H1 (cell line): ENCODE measurements at regions not wholly inside any gene's neighbourhood (a gene's known extent, or its start where the extent isn't known, plus 50 kb on each side); places are given as distances from the start of the nearest gene placed in this dataset.

ENCODE experiments used
- CTCF ChIA-PET: fragments of 300-600 bp; sonication (Branson Sonifier 250); formaldehyde crosslinking; loops from one replicate; lab custom pipeline; 2021; ENCODE audit not compliant: partially characterized antibody; lab: Charles Lee
- POLR2A ChIA-PET: fragments of 300-600 bp; sonication (Branson Sonifier 250); formaldehyde crosslinking; loops from one replicate; lab custom pipeline; 2021; ENCODE audit warnings: inconsistent platforms; ENCODE audit not compliant: partially characterized antibody; lab: Charles Lee
- DNase-seq, 2 experiments: peaks; one replicate each; pipeline versions ENCODE4 v3.0.0 to v3.0.0-alpha.2; 2010 to 2022; ENCODE audit warnings: low spot score in 2 of 2, low read depth in 1 of 2, mixed read lengths in 1 of 2
- FAIRE-seq: peaks from 2 replicates; lab custom pipeline; 2011; peaks lifted over from hg19 to GRCh38; lab: Jason Lieb, UNC
- H2AFZ ChIP-seq: 2 replicates; pipeline ENCODE4 v1.8.1; 2012; ENCODE audit warnings: low read length, inconsistent platforms
- H2AK5ac ChIP-seq: 2 replicates; pipeline ENCODE4 v1.6.1; 2013; ENCODE audit warnings: low read depth, low read length
- H2BK120ac ChIP-seq: replicated peaks from 2 replicates; pipeline ENCODE3; 2013; ENCODE audit warnings: low read depth, low read length, inconsistent platforms
- H2BK12ac ChIP-seq: 2 replicates; pipeline ENCODE4 v1.6.1; 2013; ENCODE audit warnings: low read depth, low read length
- H2BK15ac ChIP-seq: 2 replicates; pipeline ENCODE4 v1.6.1; 2013; ENCODE audit warnings: low read length
- H2BK20ac ChIP-seq: 2 replicates; pipeline ENCODE4 v1.6.1; 2013; ENCODE audit warnings: low read length
- H2BK5ac ChIP-seq: 2 replicates; pipeline ENCODE4 v1.6.1; 2013; ENCODE audit warnings: low read depth, low read length
- H3K14ac ChIP-seq: 2 replicates; pipeline ENCODE4 v1.6.1; 2013; ENCODE audit warnings: inconsistent platforms; ENCODE audit not compliant: insufficient read length
- H3K18ac ChIP-seq: 2 replicates; pipeline ENCODE4 v1.6.1; 2013; ENCODE audit warnings: low read length; ENCODE audit errors: extremely low read depth
- H3K23ac ChIP-seq: 2 replicates; pipeline ENCODE4 v1.6.1; 2013; ENCODE audit warnings: inconsistent platforms; ENCODE audit not compliant: insufficient read length
- H3K23me2 ChIP-seq: 2 replicates; pipeline ENCODE4 v1.6.1; 2013; ENCODE audit warnings: low read depth, low read length
- H3K27ac ChIP-seq: 2 replicates; pipeline ENCODE4 v1.6.1; 2011; ENCODE audit warnings: low read depth, low read length, inconsistent platforms
- H3K27me3 ChIP-seq, 4 experiments: replicated peaks in 1 of 4; 1 replicate in 1 of 4; 2 replicates in 3 of 4; pipeline versions ENCODE4 v1.6.1 to v1.8.1; 2011 to 2013; ENCODE audit warnings: low read length in 3 of 4, mild to moderate bottlenecking in 3 of 4, inconsistent platforms in 2 of 4, mixed read lengths in 2 of 4, moderate library complexity in 1 of 4; ENCODE audit not compliant: control insufficient read depth in 3 of 4, insufficient read depth in 3 of 4; ENCODE audit errors: extremely low read depth in 1 of 4
- H3K36me3 ChIP-seq, 4 experiments: 2 replicates each; pipeline versions ENCODE4 v1.6.1 to v1.8.1; 2011 to 2013; ENCODE audit warnings: mild to moderate bottlenecking in 4 of 4, low read length in 3 of 4, moderate library complexity in 2 of 4, control low read depth in 1 of 4, inconsistent platforms in 1 of 4; ENCODE audit not compliant: insufficient read depth in 4 of 4, control insufficient read depth in 2 of 4
- H3K4ac ChIP-seq: replicated peaks from 2 replicates; pipeline ENCODE3; 2013; ENCODE audit warnings: low read length, low read depth, mixed read lengths, inconsistent platforms; ENCODE audit not compliant: insufficient read length
- H3K4me1 ChIP-seq, 4 experiments: replicated peaks in 1 of 4; 1 replicate in 1 of 4; 2 replicates in 3 of 4; pipeline versions ENCODE4 v1.6.1 to v1.8.1; 2011 to 2013; ENCODE audit warnings: low read length in 3 of 4, inconsistent platforms in 2 of 4, mixed read lengths in 1 of 4; ENCODE audit not compliant: insufficient read depth in 4 of 4, control insufficient read depth in 3 of 4
- H3K4me2 ChIP-seq, 2 experiments: 2 replicates each; pipeline versions ENCODE4 v1.6.1 to v1.8.1; 2011 to 2013; ENCODE audit warnings: low read depth in 2 of 2, low read length in 2 of 2, control low read depth in 1 of 2, inconsistent platforms in 1 of 2, mild to moderate bottlenecking in 1 of 2; ENCODE audit not compliant: insufficient read depth in 1 of 2
- H3K4me3 ChIP-seq, 4 experiments: fragments of 200-600, 300-600 bp in 1 of 4; sonication (generic), shearing (Covaris generic), sonication (Bioruptor Twin) in 1 of 4; 2 replicates each; pipeline versions ENCODE4 v1.5.1 to v1.8.1; 2011 to 2016; ENCODE audit warnings: low read length in 4 of 4, low read depth in 3 of 4, control low read depth in 2 of 4, inconsistent platforms in 2 of 4, mild to moderate bottlenecking in 2 of 4, mixed read lengths in 1 of 4, moderate library complexity in 1 of 4; ENCODE audit not compliant: insufficient read depth in 2 of 4; ENCODE audit errors: extremely low read depth in 1 of 4
- H3K56ac ChIP-seq: replicated peaks from 2 replicates; pipeline ENCODE3; 2013; ENCODE audit warnings: low read depth, mild to moderate bottlenecking, mixed read lengths, low read length, inconsistent platforms; ENCODE audit not compliant: insufficient read length
- H3K79me1 ChIP-seq: 2 replicates; pipeline ENCODE4 v1.6.1; 2013; ENCODE audit warnings: low read depth, low read length, control low read depth
- H3K79me2 ChIP-seq, 2 experiments: 2 replicates each; pipeline versions ENCODE4 v1.6.1 to v1.8.1; 2012 to 2013; ENCODE audit warnings: low read length in 2 of 2, mild to moderate bottlenecking in 2 of 2, inconsistent platforms in 1 of 2; ENCODE audit not compliant: insufficient read depth in 2 of 2, control insufficient read depth in 1 of 2
- H3K9ac ChIP-seq, 4 experiments: replicated peaks in 1 of 4; 1 replicate in 1 of 4; 2 replicates in 3 of 4; pipeline versions ENCODE4 v1.6.1 to v1.8.1; 2011 to 2013; ENCODE audit warnings: low read depth in 3 of 4, low read length in 3 of 4, control low read depth in 2 of 4, mild to moderate bottlenecking in 2 of 4, moderate library complexity in 2 of 4, inconsistent platforms in 1 of 4; ENCODE audit errors: extremely low read depth in 1 of 4
- H3K9me3 ChIP-seq, 2 experiments: 2 replicates each; pipeline versions ENCODE4 v1.6.1 to v1.8.1; 2012 to 2013; ENCODE audit warnings: mild to moderate bottlenecking in 2 of 2, moderate library complexity in 2 of 2, control low read depth in 1 of 2, inconsistent platforms in 1 of 2, low read depth in 1 of 2, low read length in 1 of 2, mixed read lengths in 1 of 2; ENCODE audit not compliant: insufficient read depth in 2 of 2
- H4K20me1 ChIP-seq, 2 experiments: replicated peaks in 1 of 2; 2 replicates each; pipeline versions ENCODE3 to v1.8.1; 2011 to 2013; ENCODE audit warnings: inconsistent platforms in 2 of 2, low read length in 2 of 2, mild to moderate bottlenecking in 1 of 2; ENCODE audit not compliant: insufficient read depth in 2 of 2, control insufficient read depth in 1 of 2
- H4K5ac ChIP-seq: 2 replicates; pipeline ENCODE4 v1.6.1; 2013; ENCODE audit warnings: low read length, low read depth, mixed read lengths, inconsistent platforms; ENCODE audit not compliant: insufficient read length
- H4K8ac ChIP-seq: 2 replicates; pipeline ENCODE4 v1.8.0; 2013; ENCODE audit warnings: mild to moderate bottlenecking, moderate library complexity, low read length, inconsistent platforms; ENCODE audit not compliant: insufficient read depth; ENCODE audit errors: extremely low read depth
- H4K91ac ChIP-seq: replicated peaks from 2 replicates; pipeline ENCODE3; 2013; ENCODE audit warnings: low read length, mixed read lengths, inconsistent platforms; ENCODE audit not compliant: insufficient read length
- BRCA1 ChIP-seq: IDR thresholded peaks from 2 replicates; pipeline ENCODE4 v1.6.1; 2012; ENCODE audit warnings: low read depth, low read length, improper control_type of control experiment
- HDAC2 ChIP-seq, 2 experiments: fragments of 300-600 bp in 1 of 2; sonication (generic) in 1 of 2; IDR thresholded peaks; 2 replicates each; pipeline ENCODE4 v1.6.1; 2011 to 2012; ENCODE audit warnings: low read depth in 2 of 2, low read length in 2 of 2, mild to moderate bottlenecking in 2 of 2, moderate library complexity in 2 of 2, borderline replicate concordance in 1 of 2, inconsistent platforms in 1 of 2
- NRF1 ChIP-seq: IDR thresholded peaks from 2 replicates; pipeline ENCODE4 v1.6.1; 2011; ENCODE audit warnings: mild to moderate bottlenecking, low read depth, low read length, improper control_type of control experiment
- PHF8 ChIP-seq: fragments of 200-600 bp; sonication (generic); conservative IDR thresholded peaks from 2 replicates; pipeline ENCODE4 v1.7.1; 2012; ENCODE audit warnings: low read depth, mild to moderate bottlenecking, inconsistent platforms, low read length, moderate library complexity
- SAP30 ChIP-seq: fragments of 300-600 bp; sonication (generic); IDR thresholded peaks from 2 replicates; pipeline ENCODE4 v1.7.1; 2012; ENCODE audit warnings: low read length, moderate library complexity, mild to moderate bottlenecking, inconsistent platforms; ENCODE audit not compliant: insufficient read depth, insufficient replicate concordance
- TAF7 ChIP-seq: optimal IDR thresholded peaks from 2 replicates; pipeline ENCODE3; 2011; ENCODE audit warnings: low read depth, mild to moderate bottlenecking, inconsistent platforms, low read length, moderate library complexity, borderline replicate concordance
- TCF12 ChIP-seq: IDR thresholded peaks from 2 replicates; pipeline ENCODE4 v1.6.1; 2011; ENCODE audit warnings: low read depth, mild to moderate bottlenecking, low read length
- WGBS, 2 experiments: shearing (Covaris generic) in 1 of 2; methylation state at CpG; one replicate each; pipeline versions ENCODE4 v1.1.6 to v1.1.7; 2013 to 2015; ENCODE audit warnings: low lambda C conversion rate in 2 of 2, mixed read lengths in 2 of 2, inconsistent platforms in 1 of 2, low coverage in 1 of 2, missing lambda C conversion rate in 1 of 2; ENCODE audit not compliant: insufficient replicate concordance in 2 of 2, insufficient coverage in 1 of 2, insufficient read length in 1 of 2; ENCODE audit errors: extremely low coverage in 1 of 2, missing lambda C conversion rate in 1 of 2; 5-methylcytosine and 5-hydroxymethylcytosine counted together
- TF ChIP-seq, protein P1 (sequence below), 3 experiments: IDR thresholded peaks; 1 replicate in 2 of 3; 2 replicates in 1 of 3; pipeline versions ENCODE4 v1.5.1 to v1.6.1; 2011; ENCODE audit warnings: low read length in 3 of 3, mild to moderate bottlenecking in 3 of 3, inconsistent platforms in 2 of 3, low read depth in 1 of 3, moderate library complexity in 1 of 3; ENCODE audit not compliant: insufficient read depth in 1 of 3; ENCODE audit errors: control extremely low read depth in 1 of 3
- TF ChIP-seq, protein P2 (sequence below): IDR thresholded peaks from 2 replicates; pipeline ENCODE4 v1.6.1; 2012; ENCODE audit warnings: inconsistent platforms

- CTCF ChIA-PET: no interaction called here
- no peak overlapping the region for H2BK5ac ChIP-seq
- no peak overlapping the region for H2BK12ac ChIP-seq
- H3K79me1 ChIP-seq: no peaks in the 10 kb centered on the region
- no peak overlapping the region for H2AK5ac ChIP-seq
- no peaks in the 10 kb centered on the region for H3K79me2 ChIP-seq
- DNase-seq (no peak), FAIRE-seq (no peak)
- no peaks in the 10 kb centered on the region for H3K23me2 ChIP-seq
- 92% methylated on average over 1 of the region's 1 CpG; no CpG with 5 or more reads in 1 of the 2 experiments for WGBS, 2 experiments
- H2BK120ac ChIP-seq: no peak overlapping the region
- no peak overlapping the region for H3K4me3 ChIP-seq
- H3K9me3 ChIP-seq: no peaks in the 10 kb centered on the region
- no peak overlapping the region for H2AFZ ChIP-seq
- H3K36me3 ChIP-seq: no peaks in the 10 kb centered on the region
- H3K27ac ChIP-seq: no peak overlapping the region
- no peak overlapping the region for H4K8ac ChIP-seq
- no peak overlapping the region for H2BK20ac ChIP-seq
- no peak overlapping the region for H3K4me2 ChIP-seq
- H2BK15ac ChIP-seq: no peak overlapping the region
- no peaks in the 10 kb centered on the region for H3K27me3 ChIP-seq
- H3K18ac ChIP-seq: no peak overlapping the region
- H3K14ac ChIP-seq: no peak overlapping the region
- no peak overlapping the region for H3K9ac ChIP-seq
- no peaks in the 10 kb centered on the region for H4K20me1 ChIP-seq
- no peaks in the 10 kb centered on the region for H3K4me1 ChIP-seq
- H3K56ac ChIP-seq: no peak overlapping the region
- H4K91ac ChIP-seq: no peak overlapping the region
- H4K5ac ChIP-seq: no peak overlapping the region
- POLR2A ChIA-PET: no interaction called here
- no peak overlapping the region for H3K4ac ChIP-seq
- no peak overlapping the region for H3K23ac ChIP-seq
- TF ChIP-seq NRF1: no peak
- TF ChIP-seq, protein P1, sequence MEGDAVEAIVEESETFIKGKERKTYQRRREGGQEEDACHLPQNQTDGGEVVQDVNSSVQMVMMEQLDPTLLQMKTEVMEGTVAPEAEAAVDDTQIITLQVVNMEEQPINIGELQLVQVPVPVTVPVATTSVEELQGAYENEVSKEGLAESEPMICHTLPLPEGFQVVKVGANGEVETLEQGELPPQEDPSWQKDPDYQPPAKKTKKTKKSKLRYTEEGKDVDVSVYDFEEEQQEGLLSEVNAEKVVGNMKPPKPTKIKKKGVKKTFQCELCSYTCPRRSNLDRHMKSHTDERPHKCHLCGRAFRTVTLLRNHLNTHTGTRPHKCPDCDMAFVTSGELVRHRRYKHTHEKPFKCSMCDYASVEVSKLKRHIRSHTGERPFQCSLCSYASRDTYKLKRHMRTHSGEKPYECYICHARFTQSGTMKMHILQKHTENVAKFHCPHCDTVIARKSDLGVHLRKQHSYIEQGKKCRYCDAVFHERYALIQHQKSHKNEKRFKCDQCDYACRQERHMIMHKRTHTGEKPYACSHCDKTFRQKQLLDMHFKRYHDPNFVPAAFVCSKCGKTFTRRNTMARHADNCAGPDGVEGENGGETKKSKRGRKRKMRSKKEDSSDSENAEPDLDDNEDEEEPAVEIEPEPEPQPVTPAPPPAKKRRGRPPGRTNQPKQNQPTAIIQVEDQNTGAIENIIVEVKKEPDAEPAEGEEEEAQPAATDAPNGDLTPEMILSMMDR (IDR thresholded peaks at IDR 0.05; ENCODE audit: control extremely low read depth in 1 of 3, insufficient read depth in 1 of 3, low read depth in 1 of 3, low read length in 3 of 3): no peak
- TF ChIP-seq SAP30: no peak
- no peak for TF ChIP-seq BRCA1
- no peak for TF ChIP-seq TCF12
- TF ChIP-seq PHF8: no peak
- TF ChIP-seq TAF7: no peak
- TF ChIP-seq, protein P2, sequence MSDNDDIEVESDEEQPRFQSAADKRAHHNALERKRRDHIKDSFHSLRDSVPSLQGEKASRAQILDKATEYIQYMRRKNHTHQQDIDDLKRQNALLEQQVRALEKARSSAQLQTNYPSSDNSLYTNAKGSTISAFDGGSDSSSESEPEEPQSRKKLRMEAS: no peak
- TF ChIP-seq HDAC2 (IDR thresholded peaks at IDR 0.05; ENCODE audit: borderline replicate concordance in 1 of 2, low read depth in 2 of 2, low read length in 2 of 2): no peak
These were observed 436.4 kb downstream of the DCDC2C start for GRCh38 chr2:4139731-4140130.
